Progenitor cell of endocrine pancreas (in vitro differentiated cells): ENCODE measurements at regions not wholly inside any gene's neighbourhood (a gene's known extent, or its start where the extent isn't known, plus 50 kb on each side); places are given as distances from the start of the nearest gene placed in this dataset.
"Not testable (repeated sequence)": the region's sequence is repeated elsewhere in the genome, so short reads cannot be mapped to it uniquely, and the experiment has no call there.

Experiments
- DNase-seq: peaks from one replicate; pipeline ENCODE4 v3.0.0; 2021; ENCODE audit warnings: low spot score; ENCODE audit not compliant: unreplicated experiment
- H3K27ac Mint-ChIP-seq: 2 replicates; pipeline ENCODE4 v1.8.0; 2021; ENCODE audit warnings: mild to moderate bottlenecking, moderate library complexity, mixed read lengths
- H3K27me3 Mint-ChIP-seq: 2 replicates; pipeline ENCODE4 v1.8.0; 2021; ENCODE audit warnings: mixed read lengths
- H3K36me3 Mint-ChIP-seq: 2 replicates; pipeline ENCODE4 v1.8.0; 2022; ENCODE audit warnings: mixed read lengths; ENCODE audit not compliant: insufficient read depth
- H3K4me1 Mint-ChIP-seq: 2 replicates; pipeline ENCODE4 v1.8.0; 2021; ENCODE audit warnings: low read depth, mixed read lengths
- H3K4me3 Mint-ChIP-seq: 2 replicates; pipeline ENCODE4 v1.8.0; 2021; ENCODE audit warnings: low read depth, mild to moderate bottlenecking, moderate library complexity, mixed read lengths
- H3K9me3 Mint-ChIP-seq: 2 replicates; pipeline ENCODE4 v1.8.0; 2021; ENCODE audit warnings: low read depth, mixed read lengths
- TF ChIP-seq, protein P1 (sequence below): fragments of 200-600 bp; sonication (generic); IDR thresholded peaks from one replicate; pipeline ENCODE4 v1.5.0; 2021; ENCODE audit warnings: antibody characterized with exemption, mild to moderate bottlenecking; ENCODE audit not compliant: unreplicated experiment

DNA sequence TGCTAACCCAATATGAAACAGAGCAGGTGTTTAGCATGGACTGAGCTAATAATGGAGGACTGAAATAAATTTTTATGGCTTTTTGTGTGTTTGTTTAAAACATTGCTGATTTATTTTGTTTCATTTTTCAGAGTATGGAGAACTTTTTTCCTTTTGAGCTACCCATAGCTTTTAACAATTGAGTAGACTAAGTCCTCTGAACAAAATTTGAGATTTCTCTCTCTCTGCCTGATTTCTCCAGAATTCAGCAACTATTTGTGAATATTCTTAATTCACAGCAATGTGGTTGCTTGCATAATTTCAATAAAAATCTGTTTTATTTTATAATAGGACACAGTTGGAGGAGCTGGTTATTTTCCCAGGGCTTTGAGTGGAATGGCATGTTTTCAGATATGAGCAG is 103.7 kb downstream of the TPBG start:
- Mint-ChIP-seq H3K27ac (no peak overlapping the region), H3K36me3 (peaks cover 3% of the 10 kb centered on the region), H3K4me3 (no peak overlapping the region), H3K27me3 (no peaks in the 10 kb centered on the region), H3K4me1 (no peaks in the 10 kb centered on the region), H3K9me3 (peaks cover 26% of the 10 kb centered on the region)
- no peak for DNase-seq
- TF ChIP-seq, protein P1, sequence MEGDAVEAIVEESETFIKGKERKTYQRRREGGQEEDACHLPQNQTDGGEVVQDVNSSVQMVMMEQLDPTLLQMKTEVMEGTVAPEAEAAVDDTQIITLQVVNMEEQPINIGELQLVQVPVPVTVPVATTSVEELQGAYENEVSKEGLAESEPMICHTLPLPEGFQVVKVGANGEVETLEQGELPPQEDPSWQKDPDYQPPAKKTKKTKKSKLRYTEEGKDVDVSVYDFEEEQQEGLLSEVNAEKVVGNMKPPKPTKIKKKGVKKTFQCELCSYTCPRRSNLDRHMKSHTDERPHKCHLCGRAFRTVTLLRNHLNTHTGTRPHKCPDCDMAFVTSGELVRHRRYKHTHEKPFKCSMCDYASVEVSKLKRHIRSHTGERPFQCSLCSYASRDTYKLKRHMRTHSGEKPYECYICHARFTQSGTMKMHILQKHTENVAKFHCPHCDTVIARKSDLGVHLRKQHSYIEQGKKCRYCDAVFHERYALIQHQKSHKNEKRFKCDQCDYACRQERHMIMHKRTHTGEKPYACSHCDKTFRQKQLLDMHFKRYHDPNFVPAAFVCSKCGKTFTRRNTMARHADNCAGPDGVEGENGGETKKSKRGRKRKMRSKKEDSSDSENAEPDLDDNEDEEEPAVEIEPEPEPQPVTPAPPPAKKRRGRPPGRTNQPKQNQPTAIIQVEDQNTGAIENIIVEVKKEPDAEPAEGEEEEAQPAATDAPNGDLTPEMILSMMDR, result no peak

DNA sequence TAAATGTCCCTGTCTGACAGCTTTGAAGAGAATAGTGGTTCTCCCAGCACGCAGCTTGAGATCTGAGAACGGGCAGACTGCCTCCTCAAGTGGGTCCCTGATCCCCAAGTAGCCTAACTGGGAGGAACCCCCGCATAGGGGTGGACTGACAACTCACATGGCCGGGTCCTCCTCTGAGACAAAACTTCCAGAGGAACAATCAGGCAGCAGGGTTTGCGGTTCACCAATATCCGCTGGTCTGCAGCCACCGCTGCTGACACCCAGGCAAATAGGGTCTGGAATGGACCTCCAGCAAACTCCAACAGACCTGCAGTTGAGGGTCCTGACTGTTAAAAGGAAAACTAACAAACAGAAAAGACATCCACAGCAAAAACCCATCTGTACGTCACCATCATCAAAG is 106.5 kb downstream of the TPBG start:
- not testable (repeated sequence) for H3K27me3 Mint-ChIP-seq, H3K27ac Mint-ChIP-seq, H3K4me1 Mint-ChIP-seq, H3K4me3 Mint-ChIP-seq, H3K36me3 Mint-ChIP-seq, DNase-seq
- peaks cover 27% of the 10 kb centered on the region for H3K9me3 Mint-ChIP-seq

DNA sequence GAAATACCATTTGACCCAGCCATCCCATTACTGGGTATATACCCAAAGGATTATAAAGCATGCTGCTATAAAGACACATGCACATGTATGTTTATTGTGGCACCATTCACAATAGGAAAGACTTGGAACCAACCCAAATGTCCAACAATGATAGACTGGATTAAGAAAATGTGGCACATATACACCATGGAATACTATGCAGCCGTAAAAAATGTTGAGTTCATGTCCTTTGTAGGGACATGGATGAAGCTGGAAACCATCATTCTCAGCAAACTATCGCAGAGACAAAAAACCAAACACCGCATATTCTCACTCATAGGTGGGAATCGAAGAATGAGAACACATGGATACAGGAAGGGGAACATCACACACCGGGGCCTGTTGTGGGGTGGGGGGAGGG is 111.5 kb downstream of the TPBG start:
- DNase-seq, H3K27me3 Mint-ChIP-seq, H3K36me3 Mint-ChIP-seq, H3K27ac Mint-ChIP-seq, H3K4me1 Mint-ChIP-seq, H3K4me3 Mint-ChIP-seq: not testable (repeated sequence)
- H3K9me3 Mint-ChIP-seq, result peaks cover 13% of the 10 kb centered on the region

DNA sequence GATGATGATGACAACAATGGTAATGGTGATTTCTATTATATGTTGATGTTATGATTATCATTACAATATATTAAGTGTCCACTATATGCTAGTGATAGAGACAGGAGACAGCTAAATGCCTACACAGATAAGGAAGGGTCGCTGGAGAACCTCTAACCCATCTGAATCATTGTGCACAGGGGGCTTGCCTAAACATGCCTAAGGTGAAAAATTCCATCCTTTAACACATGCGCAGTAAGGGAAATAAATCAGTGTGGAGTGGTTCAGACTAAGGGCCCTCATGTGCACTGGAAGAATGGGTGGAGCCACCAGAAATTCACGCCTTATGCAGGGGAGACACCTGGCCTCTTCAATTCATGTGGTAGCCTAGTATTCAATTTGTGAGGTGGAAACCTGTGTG is 120.4 kb downstream of the TPBG start:
- peaks cover 13% of the 10 kb centered on the region for H3K9me3 Mint-ChIP-seq
- H3K36me3 Mint-ChIP-seq, result no peaks in the 10 kb centered on the region
- no peak overlapping the region for H3K4me3 Mint-ChIP-seq

DNA sequence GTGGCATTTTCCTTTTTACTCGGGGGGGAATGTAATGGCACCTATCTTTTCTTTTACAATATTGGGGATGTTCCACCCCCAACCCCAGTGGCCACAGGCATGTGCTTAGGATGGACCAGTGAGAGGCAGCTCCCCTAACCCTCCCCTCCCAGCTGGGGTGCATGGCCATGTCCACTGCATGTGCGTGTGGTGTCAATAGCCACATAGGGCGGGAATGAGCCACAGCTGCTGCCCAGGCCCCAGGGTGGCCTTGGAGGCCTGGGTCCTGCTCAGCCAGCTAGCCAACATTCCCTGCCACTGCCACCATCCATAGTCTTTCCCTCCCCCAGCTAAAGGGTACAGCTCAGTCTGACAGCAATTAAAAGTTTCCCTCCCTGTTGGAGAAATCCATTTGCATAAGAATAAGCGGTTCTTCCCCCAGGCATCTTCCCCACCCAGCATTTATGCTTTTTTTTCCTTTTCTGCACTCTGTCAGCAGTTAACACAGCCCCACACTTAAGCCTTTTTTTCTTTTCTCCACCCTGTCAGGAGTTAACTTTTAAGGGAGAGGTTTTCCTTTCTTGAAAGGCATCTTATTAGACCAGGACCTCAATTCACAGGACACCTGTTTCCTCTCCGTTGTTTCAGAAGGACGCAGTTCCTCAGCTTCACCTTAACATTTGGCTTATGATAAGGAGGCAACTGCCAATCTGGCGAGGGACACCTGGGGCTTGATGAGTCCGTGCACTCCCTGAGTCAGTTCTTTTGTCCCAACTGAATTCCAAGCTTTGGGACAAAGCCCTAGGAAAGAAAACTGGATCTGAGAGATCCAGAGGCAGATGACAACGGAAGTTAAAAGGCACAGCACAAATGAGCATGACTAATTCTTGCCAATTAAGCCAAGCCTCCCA is 121.4 kb downstream of the TPBG start:
- no peaks in the 10 kb centered on the region for H3K4me1 Mint-ChIP-seq
- no peak overlapping the region for H3K27ac Mint-ChIP-seq
- no peak overlapping the region for H3K4me3 Mint-ChIP-seq
- no peaks in the 10 kb centered on the region for H3K27me3 Mint-ChIP-seq
- H3K9me3 Mint-ChIP-seq, result peaks cover 15% of the 10 kb centered on the region
- TF ChIP-seq, protein P1, result no peak
- no peak for DNase-seq
- no peaks in the 10 kb centered on the region for H3K36me3 Mint-ChIP-seq

More for the DNA sequence above, 120.4 kb downstream of the TPBG start:
- H3K27ac Mint-ChIP-seq, result no peak overlapping the region
- no peaks in the 10 kb centered on the region for H3K27me3 Mint-ChIP-seq
- no peak for DNase-seq
- TF ChIP-seq, protein P1, result no peak
- H3K4me1 Mint-ChIP-seq, result no peaks in the 10 kb centered on the region

DNA sequence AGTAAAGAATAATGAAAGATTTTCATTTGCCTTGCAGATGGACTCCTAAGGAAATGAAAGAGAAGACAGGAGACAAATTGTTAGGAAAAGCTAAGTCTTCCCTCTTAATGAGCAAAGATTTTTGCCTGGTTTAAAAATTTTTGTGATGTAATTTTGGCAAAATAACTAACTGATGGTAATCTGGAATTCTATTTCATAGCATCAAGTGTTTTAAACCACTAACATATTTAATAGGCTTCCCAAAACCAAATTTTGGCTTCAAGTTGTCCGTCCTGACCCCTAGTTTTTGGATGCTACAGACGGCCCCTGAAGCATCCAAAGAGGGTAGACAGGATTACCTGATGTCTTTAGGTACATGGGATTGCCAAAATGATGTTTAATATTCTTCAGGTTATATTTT is 124.3 kb downstream of the TPBG start:
- no peak overlapping the region for H3K27ac Mint-ChIP-seq
- no peaks in the 10 kb centered on the region for H3K27me3 Mint-ChIP-seq
- no peak overlapping the region for H3K4me3 Mint-ChIP-seq
- H3K9me3 Mint-ChIP-seq, result peaks cover 15% of the 10 kb centered on the region
- H3K36me3 Mint-ChIP-seq, result no peaks in the 10 kb centered on the region
- H3K4me1 Mint-ChIP-seq, result peaks cover 6% of the 10 kb centered on the region
- no peak for DNase-seq
- TF ChIP-seq, protein P1, result no peak
